Right renal pelvis (tissue), 4 donors: ENCODE measurements at regions not wholly inside any gene's neighbourhood (a gene's known extent, or its start where the extent isn't known, plus 50 kb on each side); places are given as distances from the start of the nearest gene placed in this dataset.
"Not testable (repeated sequence)": the region's sequence is repeated elsewhere in the genome, so short reads cannot be mapped to it uniquely, and the experiment has no call there.

ENCODE experiments used
- DNase-seq, 4 donors: peaks; one replicate each; pipeline ENCODE4 v3.0.0-alpha.2; 2013; ENCODE audit warnings: low read depth in 4 of 4, low spot score in 3 of 4, missing footprints in 1 of 4

- DNase-seq: no peak
Observed at GRCh38 chr20:47849006-47849405, 63.7 kb upstream of the SULF2 start.

GRCh38 chr20:47848534-47848933, 63.3 kb upstream of the SULF2 start:
- DNase-seq: not testable (repeated sequence)

DNA sequence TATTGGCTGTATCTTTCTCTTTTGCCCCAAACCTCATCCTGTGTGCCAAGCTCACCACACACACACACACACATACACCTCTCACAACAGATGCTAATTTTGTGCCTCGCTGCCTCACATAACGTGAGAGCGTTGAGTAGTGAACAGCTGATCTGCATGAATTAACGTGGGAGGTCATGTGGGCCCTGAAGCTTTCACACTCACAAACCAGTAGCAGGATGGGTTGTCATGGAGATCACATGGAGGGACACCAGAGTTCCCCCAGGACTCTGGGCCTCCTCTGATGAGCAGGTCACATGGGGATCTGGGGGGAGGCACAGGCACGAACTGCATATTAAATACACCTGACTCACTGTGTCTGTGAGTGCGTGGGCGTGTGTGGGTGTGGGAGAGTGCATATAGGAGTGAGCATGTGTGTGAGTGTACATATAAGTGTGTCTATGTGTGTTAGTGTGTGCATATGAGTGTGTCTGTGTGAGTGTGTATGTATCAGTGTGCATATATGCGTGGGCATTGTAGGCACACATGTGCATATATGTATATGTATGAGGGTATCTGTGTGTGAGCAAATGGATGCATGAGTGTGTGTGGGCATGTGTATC, 62.7 kb upstream of the SULF2 start:
- DNase-seq: no peak

- DNase-seq: not testable (repeated sequence)
Observed at GRCh38 chr20:47847220-47847619, 61.9 kb upstream of the SULF2 start.

- not testable (repeated sequence) for DNase-seq
Observed at GRCh38 chr20:47846651-47847050, 61.4 kb upstream of the SULF2 start.

DNA sequence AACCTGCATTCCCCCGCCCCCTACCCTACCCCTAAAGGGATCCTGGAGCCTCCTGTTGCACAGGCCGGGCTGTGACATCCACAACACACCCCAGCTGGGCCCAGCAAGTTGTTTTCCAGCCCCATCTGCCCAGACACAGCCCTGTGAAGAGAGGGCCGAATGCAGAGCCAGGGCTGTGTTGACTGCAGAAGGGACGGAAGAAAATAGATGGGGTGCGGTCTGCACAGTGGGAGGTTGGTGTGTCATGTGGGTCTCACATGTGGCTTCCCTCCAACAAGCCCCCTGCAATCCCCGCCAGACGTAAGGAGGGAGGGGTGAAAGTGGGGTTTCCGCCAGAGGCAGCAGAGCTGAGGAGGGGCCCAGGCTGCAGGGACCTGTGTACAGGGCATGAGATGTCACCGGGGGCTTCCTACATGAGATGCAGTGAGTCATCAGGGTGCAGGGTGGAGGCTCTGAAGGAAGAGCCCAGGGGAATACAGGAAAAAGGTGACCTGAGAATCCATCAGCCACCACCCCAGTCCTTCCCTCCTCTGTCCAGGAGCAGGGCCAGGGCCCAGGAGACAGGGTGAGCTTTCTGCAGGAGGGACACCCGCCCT, 60.2 kb upstream of the SULF2 start:
- DNase-seq: not testable (repeated sequence)

DNA sequence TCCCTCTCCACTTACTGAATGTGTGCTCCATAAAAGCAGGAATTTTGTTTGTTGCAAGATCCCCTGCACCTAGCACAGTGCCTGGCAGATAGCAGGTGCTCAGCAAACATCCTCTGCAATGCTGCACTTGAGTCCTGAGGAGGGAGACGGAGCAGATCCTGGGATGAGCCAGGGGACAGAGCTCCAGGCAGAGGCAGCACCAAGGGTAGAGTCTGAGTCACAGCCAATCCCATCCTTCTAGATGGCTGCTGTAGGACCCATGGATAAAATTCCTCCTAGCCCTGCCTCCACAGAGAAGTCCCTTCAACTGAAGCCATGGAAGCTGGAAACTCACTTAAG, 59.3 kb upstream of the SULF2 start:
- DNase-seq: not testable (repeated sequence)

DNA sequence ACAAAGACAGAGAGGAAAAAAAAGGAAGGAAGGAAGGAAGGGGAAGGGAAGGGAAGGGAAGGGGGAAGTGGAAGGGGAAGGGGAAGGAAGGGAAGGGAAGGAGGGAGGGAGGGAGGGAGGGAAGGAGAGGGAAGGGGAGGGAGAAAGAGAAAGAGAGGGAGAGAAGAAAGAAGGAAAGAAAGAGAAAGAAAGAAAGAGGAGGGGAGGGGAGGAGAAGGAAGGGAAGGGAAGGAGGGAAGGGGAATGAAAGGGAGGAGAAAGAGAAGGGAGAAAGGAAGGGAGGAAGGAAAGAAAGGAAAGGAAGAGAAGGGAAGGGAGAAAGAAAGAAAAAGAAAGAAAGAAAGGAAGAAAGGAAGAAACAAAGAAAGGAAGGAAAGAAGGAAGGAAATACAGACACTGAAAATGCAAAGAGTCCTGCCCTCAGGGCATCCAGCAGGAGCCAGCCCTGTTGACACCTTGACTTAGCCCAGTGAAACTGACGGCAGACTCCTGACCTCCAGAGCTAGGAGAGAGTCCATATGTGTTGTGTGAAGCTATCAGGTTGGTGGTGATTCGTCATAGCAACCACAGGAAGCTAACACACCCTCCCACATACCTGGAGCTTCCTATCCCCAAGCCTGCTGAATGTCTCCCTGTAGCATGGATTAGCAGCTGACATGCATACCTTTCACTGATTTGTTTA, 58.7 kb upstream of the SULF2 start:
- no peak for DNase-seq

- DNase-seq: not testable (repeated sequence)
Observed at GRCh38 chr20:47842950-47843349, 57.7 kb upstream of the SULF2 start.

DNA sequence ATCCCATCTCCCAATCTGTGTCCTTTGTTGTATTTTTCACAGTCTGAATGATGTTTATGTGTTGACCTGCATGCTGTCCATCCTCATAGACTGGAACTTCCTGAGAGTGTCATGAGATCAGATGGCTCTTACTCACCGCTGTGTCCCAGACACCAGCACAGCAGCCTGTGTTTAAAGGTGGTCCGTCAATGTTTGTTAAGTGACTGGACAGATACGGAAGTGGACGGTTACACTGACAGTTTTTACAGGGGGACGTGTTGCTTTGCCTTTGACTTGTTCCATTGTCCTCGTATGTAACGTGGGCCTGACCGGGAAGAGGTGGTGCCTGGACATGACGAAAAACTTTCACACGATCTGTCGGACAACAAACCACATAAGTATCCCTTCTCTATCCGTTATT, 56.7 kb upstream of the SULF2 start:
- DNase-seq: not testable (repeated sequence)

DNA sequence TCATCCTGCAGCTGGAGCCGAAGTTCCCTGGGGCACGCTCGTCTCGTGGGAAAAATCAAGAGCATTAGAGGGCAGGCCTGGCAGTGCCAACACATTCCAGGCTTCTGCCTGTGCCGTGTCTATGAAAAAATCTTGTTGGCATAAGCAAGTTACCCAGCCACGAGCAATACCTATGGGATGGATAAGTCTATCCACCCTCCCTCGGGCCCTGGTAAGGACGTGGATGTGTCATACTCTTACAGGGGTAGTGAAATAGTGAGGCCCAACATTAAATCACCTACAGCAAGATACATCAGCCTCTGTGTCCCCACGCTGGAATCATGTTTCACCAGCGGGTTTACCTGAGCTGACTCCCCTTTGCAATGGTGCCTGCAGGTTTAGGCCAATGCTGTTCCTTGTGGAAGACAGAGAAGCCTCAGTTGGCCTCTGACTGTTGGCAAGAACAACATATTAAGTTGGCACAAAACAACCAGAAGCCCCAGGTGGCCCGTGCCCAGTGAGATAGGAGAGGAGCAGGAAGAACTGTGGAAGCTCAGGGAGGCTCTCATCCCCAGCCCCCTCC, 51.1 kb upstream of the SULF2 start:
- not testable (repeated sequence) for DNase-seq
